Loucy (cell line): ENCODE measurements at regions not wholly inside any gene's neighbourhood (a gene's known extent, or its start where the extent isn't known, plus 50 kb on each side); places are given as distances from the start of the nearest gene placed in this dataset.

Experiments
- CTCF ChIP-seq: fragments of 200-600 bp; sonication (generic); conservative IDR thresholded peaks from 2 replicates; pipeline ENCODE4 v1.5.1; 2014; ENCODE audit warnings: mild to moderate bottlenecking, antibody characterized with exemption, low read length
- EZH2phosphoT487 ChIP-seq: fragments of 200-600 bp; IDR thresholded peaks from 2 replicates; pipeline ENCODE4 v1.6.1; 2018; ENCODE audit warnings: antibody characterized with exemption, mild to moderate bottlenecking, moderate library complexity, borderline replicate concordance

- no peak for TF ChIP-seq CTCF
- TF ChIP-seq EZH2phosphoT487: no peak
These were observed 257.7 kb downstream of the DIPK2A start for GRCh38 chr3:144229330-144229729.
